DMS79 (cell line): ENCODE measurements at regions not wholly inside any gene's neighbourhood (a gene's known extent, or its start where the extent isn't known, plus 50 kb on each side); places are given as distances from the start of the nearest gene placed in this dataset.
"Not testable (repeated sequence)": the region's sequence is repeated elsewhere in the genome, so short reads cannot be mapped to it uniquely, and the experiment has no call there.

ENCODE experiments used
- DNase-seq: peaks from one replicate; lab custom pipeline; 2025; lab: John Stamatoyannopoulos, UW

DNA sequence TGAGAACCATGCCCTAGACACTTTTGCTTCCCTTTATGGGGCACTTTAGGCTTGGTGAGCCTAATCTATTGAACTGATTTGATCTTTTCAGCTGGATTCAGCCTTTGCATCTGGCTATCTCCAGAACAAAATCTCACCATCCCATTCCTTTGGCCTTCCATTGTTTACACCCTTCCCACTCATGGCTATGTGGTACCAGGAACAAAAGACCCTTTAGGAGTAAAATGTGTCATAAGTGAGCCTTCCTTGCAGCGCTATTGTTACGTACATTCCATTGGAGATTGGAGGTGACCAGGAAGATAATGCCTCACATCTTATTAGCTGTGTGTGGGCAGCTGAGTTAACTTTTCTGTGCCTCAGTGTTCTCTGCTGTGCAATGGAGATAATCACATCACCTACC, 188.4 kb downstream of the SATB1 start:
- no peak for DNase-seq

DNA sequence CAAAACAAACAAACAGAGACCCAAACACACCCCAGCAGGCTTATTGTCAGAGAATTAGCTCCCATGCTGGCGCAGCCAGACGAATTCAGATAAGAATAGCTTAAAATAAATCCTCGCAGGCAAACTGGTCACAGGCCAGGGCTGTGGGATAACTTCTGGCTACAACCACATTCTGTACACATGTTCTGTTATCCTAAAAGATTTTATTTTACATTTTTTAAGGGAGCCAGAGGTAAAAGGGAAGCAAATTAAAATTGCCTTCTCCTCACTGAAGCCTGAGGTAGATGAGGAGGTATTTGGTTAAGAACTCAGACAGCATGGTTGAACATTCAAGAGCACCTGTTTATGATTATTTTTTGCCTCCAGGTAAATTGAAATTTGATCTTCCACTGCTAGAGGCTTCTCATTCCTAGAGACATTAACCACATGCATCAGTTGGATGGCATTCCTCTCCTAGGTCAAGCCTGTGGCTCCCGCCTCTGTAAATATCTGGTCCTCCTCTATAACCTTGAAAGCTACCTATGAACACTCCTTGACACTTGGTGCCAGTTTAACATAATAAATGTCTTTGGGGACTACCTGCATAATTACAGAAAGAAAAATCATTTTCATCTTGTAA, 190.3 kb downstream of the SATB1 start:
- no peak for DNase-seq

DNA sequence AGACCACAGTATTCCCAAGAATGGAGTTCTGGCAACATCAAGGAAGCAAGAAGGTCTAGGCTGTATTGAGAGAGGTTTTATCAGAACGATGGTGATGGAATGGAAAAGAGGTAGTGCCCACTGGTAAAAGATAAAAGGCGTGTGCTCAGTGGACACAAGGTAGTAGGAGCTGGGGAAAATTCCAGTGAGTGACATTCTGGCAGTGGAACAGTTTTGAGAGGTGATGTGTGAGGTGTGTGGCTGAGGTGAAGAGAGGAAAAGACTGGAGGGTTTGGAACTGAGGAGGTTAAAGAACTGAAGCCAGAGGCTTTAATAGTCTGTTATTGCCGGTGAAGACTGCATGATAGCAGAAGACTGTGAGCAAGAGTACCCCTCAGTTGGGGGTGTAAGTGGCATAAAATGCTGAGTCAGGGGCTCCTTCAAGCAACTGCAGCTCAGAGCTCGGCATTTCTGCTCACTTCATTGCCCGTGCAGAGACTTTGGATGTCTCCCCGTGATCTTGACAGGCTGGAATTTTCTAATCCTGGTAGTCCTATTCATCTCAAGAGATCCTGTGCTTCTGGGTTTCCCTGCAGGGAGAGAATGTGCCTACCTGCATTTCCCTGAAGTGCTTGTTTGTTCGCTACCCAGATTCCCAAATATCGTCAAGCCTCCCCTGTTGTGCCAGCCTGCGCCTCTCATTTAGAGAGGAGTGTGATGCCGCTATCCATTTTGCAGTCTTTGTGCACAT, 191.0 kb downstream of the SATB1 start:
- no peak for DNase-seq

DNA sequence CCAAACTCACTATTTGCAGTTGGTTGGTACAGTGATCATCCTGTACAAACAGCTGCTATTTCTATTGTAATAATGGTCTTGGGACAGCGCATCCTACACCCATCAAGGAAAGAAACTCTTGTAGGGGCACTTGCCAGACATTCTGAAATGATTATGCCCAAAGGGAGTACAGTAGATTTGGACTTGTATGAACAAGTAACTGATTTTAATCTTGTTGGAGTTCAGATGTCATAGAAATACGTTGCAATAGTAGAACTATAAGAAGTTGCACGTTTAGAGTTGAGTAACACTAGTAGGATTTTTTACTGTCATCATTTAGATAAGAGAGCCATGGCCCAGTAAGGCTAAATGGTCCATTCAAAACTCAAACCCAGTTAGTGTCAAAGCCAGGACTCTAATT, 192.8 kb downstream of the SATB1 start:
- DNase-seq, result no peak

DNA sequence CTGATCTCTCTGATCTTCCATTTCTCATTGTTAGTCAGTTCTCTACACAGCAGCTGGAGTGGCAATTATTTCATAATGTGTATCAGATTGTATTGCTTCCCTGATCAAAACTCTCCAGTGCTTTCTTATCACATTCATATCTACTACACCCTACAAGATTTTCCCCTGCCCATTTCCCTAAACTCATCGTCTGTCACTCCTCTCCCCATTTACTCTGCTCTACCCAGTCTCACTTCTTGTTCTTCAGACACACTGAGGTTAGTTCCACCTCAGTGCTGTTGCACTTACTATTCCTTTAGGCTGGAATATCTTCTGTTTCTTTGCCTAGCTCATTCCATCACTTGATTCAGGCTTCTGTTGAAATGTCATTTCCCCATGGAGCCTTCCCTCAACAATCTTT, 197.1 kb downstream of the SATB1 start:
- DNase-seq, result no peak

DNA sequence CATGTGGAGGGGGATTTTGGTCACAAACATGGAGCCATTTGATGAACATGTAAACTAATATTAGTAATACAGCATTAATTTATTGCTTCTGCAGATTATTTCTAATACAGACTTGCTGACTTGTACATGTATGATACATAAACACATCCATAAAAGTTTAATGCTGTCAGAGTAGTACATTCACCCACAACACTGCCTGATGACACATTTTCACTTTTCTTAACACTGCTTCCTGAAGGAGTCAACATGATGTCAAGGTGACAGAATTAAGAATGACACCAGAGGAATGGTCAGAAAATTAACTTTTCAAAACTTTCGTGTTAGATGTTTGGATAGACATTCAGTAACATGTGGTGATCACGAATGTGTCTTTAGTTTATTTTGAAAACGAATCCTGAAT, 199.4 kb downstream of the SATB1 start:
- no peak for DNase-seq

DNA sequence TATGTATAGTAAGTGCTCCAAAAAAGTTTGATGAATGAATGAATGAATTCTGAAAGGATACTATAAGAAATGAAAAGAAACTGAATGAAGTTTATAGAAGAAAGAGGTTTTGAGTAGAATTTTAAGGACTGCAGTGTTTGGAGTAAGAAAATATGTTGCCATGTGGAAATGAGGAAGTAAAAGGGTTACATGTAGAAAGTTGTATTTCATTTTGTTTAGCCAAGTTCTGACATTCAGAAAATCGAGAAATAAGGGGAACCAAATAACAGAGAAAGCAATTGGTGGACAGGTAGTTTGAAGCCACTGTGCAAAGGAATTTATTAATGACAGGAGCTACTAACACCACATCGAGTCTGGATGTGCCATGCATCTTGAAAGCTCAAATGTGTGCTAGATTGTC, 200.7 kb downstream of the SATB1 start:
- DNase-seq, result no peak

DNA sequence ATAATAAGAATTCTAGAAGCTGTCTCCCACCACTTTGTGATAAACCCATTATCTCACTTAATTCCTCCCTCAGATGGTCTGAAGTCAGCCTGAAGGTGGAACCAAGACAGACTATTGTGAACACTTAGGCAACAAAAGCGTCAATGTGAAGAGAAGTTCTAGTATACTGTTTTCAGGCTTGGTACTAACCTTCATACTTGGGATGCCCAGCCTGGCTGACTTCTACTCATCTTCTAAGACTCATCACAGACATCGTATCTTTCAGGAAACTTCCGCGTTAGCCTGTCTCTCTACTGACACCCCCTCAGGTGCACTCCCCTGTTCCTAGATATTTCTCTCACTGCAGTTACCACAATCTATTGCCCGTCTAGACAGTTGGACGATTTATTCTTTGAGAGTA, 201.2 kb downstream of the SATB1 start:
- no peak for DNase-seq

DNA sequence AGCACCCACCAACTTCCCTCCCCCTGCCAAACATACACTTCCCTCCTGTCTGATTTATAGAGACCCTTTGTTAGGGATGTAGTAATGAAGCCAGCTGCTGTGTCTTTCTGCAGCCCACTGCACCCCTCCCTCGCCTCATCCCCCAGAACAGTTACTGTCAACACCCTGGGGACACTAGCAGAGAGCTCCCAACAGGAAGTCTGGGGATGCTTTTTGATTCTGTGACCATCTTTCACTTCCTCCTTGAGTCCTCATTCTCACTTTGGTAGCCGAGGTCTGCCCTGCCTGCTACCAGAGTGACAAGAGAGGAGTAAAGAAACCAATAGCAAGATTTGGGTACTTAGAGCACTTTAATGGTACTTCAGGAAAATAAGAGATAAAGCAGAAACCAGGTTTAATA, 201.6 kb downstream of the SATB1 start:
- no peak for DNase-seq

DNA sequence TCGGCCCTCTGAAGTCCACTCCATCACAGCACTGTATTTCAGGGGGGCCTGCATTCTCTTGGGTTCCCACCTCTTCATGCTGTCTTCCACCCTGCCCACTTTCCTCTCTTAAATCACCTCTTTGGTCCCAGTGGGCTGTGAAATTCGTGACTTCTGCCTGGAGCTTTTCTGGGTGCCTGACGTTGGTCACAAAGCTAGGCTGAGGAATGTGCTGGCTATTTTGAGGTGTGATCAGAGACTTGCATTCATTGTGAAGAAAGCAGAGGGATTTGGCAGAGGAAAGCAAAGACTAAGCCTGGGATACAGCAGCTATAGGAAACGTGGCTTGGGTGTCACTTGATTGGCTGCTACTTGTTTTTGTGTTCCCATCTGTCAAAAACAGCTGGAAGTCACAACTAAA, 202.5 kb downstream of the SATB1 start:
- no peak for DNase-seq

DNA sequence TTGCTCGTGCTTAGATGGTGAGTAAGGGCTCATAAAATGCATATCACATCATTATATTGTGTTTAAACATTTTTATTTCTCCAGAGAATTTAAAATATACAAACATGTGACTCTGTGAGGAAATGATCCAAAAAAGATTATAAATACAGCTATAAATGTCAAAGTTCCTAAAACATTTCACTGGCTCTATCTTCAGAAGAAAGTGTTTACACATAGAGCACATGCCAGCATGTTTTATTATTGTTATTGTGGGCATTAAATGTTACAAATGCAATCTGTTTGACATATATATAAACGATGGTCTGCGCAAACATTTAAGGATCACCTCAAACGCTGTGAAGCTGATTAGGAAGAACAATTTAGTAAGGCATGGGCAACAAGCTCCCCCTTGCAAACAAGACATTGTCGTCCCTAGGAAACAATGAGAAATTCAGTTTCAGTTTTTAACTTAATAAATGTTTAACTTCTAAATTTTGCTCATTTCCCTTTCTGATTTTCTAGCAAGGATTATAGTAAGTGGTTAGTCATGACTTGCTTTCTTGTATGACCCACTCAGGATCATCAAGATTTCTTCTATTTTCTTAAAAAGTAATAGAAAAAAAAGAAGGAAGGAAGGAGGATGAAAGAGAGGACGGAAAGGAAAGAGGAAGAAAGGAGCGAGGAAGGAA, 207.5 kb downstream of the SATB1 start:
- no peak for DNase-seq

DNA sequence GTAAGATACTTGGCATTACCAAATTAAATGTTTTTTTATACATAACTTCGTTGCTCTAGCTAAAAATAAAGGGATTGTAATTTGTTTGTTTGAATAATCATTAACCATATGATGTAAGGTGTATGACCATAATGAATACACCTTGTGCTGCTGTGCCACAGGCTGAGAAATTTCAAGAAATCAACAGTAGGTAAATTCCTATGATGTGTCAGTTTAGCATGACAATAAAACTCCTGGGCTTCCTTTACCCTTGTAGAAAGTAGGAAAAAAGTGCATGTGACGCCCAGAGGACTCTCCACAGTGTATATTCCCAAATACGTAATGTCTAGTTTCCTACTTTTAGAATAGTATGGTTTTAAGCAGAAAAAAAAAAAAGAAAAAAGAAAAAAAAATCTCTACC, 208.1 kb downstream of the SATB1 start:
- DNase-seq, result no peak

DNA sequence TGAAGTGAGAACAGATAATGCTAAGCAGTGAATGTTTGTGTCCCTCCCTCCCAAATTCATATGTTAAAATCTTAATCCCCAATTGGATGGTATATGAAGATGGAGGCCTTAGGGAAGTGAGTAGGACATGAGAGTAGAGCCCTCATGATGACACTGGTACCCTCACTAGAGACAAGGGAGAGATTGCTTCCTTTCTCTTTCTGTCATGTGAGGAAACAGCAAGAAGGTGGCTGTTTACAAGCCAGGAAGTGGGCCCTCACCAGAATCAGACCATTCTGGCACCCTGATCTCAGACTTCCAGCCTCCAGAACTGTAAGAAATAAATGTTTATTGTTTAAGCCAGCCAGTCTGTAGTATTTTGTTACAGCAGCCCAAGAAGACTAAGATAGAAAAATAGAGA, 209.5 kb downstream of the SATB1 start:
- no peak for DNase-seq

DNA sequence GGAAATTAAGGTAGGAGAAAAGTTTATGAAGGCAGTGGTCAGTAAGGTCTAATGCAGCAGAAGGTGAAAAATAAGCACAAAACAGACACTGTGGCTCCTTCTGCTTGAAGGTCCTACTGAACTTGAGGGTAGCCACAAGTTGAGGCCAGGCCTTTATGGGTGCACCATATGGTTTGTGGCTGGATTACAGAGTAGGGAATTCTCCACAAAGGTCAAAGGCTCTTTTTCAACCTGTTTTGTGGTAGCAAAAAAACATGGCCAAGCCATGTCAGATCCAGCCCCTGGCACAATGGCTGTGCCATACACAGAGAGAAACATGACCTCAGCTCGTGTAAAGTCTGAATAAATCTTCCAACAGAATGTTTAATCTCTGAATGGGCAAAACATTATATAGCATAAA, 214.0 kb downstream of the SATB1 start:
- no peak for DNase-seq

DNA sequence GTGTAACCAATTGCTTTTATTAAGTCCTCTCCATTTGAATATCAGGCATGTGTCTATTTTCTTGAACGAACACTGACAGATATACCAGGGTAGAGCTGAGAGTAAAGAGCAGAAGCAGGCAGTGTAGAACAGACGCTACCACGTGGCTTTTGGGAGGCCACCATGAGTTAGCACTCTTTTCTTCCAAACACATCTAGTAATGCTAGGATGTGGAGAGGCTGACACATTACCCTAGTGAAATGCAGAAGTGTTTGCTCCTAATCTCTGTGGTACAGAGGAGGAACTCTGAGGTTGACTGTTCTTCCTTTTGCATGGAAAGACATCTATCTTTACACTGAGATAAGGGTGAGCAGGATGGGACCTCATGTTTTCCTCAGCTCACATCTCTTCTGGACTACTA, 216.3 kb downstream of the SATB1 start:
- no peak for DNase-seq

DNA sequence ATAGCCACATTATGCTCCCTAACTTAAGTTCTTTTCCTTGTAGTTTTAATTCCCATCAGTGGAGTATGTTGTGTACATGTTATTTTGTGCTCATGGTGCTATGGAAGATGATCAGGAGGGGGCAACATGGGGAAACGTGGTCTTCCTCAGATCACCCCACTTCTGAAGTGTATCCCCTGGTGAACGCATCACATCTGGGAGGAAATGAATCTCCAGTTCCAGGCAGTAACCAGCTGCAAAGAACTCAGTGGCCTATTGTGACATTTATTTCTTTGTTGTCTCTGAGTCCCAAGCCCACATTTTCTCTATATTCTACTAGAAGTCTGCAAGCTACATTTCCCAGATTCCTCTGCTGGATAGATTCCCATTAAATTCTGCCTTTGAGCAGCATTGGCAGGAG, 217.0 kb downstream of the SATB1 start:
- no peak for DNase-seq

DNA sequence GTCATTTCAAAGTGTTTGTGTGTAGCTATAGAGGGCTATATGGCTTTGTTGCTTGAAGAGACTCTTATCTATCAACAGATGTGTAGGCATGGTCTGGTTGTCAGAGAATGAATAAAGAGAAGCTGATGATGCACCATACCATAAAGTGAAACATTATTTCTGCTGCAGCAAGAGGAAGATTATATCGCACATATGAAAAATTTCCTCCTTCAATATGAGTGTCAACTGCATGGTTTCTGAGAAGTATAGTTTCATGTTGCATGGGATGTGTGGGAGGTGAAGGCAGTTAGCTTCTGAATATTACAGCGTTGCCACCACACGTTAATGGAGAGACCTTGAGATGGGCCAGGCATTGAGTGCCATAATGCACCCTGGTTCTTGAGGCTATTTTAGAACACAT, 217.9 kb downstream of the SATB1 start:
- DNase-seq, result no peak

DNA sequence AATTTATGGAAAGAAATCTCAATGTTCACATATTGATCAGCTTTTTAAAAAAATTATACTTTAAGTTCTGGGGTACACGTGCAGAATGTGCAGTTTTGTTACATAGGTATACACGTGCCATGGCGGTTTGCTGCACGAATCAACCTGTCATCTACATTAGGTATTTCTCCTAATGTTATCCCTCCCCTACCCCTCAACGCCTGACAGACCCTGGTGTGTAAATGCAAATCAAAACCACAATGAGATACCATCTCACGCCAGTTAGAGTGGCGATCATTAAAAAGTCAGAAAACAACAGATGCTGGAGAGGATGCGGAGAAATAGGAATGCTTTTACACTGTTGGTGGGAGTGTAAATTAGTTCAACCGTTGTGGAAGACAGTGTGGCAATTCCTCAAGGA, 219.4 kb downstream of the SATB1 start:
- DNase-seq, result not testable (repeated sequence)

DNA sequence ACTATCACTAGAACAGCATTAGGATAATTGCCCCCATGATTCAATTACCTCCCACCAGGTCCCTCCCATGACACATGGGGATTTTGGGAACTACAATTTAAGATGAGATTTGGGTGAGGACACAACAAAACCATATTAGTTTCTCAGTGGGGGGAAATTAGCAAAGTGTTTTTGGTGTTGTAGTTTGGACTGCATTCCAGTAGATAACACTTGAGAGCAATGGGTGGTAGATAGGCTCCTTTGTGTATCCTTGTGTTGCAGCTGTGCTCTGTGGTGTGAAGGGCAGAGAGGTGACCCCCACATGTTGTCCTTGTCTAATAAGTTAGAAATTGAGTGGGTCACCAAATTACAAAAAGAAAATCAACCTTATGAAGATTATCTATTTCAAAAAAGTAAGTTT, 223.8 kb downstream of the SATB1 start:
- DNase-seq, result no peak

DNA sequence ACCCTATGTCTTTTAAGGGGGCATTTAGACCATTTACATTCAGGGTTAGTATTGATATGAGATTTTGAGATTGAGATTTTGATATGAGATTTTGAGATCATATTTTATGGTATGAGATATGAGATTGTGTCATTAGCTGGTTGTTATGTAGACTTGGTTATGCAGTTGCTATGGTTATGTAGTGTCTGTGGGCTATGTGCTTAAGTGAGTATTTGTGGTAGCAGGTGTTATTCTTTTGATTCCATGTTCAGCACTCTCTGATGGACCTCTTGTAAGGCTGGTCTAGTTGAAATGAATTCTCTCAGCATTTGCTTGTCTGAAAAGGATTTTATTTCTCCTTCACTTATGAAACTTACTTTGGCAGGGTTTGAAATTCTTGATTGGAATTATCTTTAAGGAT, 225.4 kb downstream of the SATB1 start:
- no peak for DNase-seq

DNA sequence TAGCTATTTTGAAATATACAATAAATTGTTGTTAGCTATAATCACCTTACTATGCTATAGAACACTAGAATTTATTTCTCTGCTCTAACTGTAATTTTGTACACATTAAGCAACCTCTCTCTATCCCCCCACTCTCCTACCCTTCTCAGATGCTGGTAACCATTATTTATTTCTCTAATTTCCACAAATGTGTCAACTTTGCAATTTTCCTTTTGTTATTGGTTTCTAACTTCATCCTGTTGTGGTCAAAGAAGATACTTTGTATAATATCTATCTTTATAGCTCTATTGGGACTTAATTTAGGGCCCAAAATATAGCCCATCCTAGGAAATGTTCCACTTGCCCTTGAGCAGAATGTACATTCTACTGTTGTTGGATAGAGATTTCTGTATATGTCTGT, 229.3 kb downstream of the SATB1 start:
- no peak for DNase-seq

DNA sequence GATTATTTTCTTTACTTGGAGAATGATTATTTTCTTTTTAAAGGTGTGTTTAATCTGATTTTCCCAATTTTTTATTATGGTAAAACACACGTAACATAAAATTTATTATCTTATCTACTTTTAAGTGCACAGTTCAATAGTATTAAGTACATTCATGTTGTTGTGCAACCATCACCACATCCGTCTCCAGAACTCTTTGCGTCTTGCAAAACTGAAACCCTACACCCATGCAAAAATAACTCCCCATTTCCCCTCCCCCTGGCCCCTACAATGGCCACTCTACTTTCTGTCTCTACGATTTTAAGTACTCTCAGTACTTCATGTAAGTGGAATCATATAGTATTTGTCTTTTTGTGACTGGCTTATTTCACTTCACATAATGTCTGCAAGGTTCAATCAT, 230.7 kb downstream of the SATB1 start:
- no peak for DNase-seq

DNA sequence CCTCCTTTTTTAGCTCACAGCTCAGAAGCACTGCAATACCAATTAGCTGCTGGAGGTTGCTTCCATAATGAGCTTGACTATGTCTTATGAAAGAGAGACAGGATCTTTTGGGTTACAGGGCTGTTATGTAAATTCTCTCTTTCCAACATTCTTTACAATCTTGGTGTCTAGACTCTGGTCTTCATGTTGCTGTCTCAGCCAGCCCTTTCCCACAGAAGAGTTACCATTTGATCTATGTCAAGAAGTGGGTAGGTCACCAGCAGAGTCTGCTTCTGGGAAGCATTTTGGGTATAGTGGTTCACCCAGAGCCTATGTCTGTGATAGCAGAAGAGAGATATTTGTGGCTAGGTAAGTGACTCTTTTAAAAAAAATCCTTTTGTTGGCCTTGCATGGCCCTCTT, 234.5 kb downstream of the SATB1 start:
- no peak for DNase-seq
